ENCODE measurements at regions not wholly inside any gene's neighbourhood (a gene's known extent, or its start where the extent isn't known, plus 50 kb on each side); places are given as distances from the start of the nearest gene placed in this dataset.

GRCh38 chr7:136168821-136169220, 191.7 kb upstream of the MTPN start:
- Histone ChIP-seq H3K4me3 (ENCODE audit: low read depth, low read length) (no peak overlapping the region), H3K27me3 (ENCODE audit: control insufficient read depth, insufficient read depth, low read length) (no peaks in the 10 kb centered on the region), H3K36me3 (ENCODE audit: control insufficient read depth, insufficient read depth, low read length) (no peaks in the 10 kb centered on the region)
- ChIA-PET POLR2A (no interaction called here), CTCF (no interaction called here)
- no peak for DNase-seq (ENCODE audit: low read depth)
- TF ChIP-seq CTCF (IDR thresholded peaks at IDR 0.05; ENCODE audit: insufficient read depth, low read depth, low read length): no peak

- ChIA-PET CTCF (interaction anchor here (0.7 kb wide), 1 partner anchor 232 kb away, joined by 3 read pairs; no protein-coding TSS in a partner anchor), POLR2A (interaction anchor here (0.6 kb wide), 1 partner anchor 112 kb away, joined by 10 read pairs; no protein-coding TSS in a partner anchor)
- no peaks in the 10 kb centered on the region for H3K27me3 ChIP-seq (ENCODE audit: control insufficient read depth, insufficient read depth, low read length)
- no peaks in the 10 kb centered on the region for H3K36me3 ChIP-seq (ENCODE audit: control insufficient read depth, insufficient read depth, low read length)
- H3K4me3 ChIP-seq (ENCODE audit: low read depth, low read length): no peak overlapping the region
- DNase-seq (ENCODE audit: low read depth): no peak
- TF ChIP-seq CTCF (IDR thresholded peaks at IDR 0.05; ENCODE audit: insufficient read depth, low read depth, low read length): no peak
Observed at GRCh38 chr7:136167991-136168390, 190.8 kb upstream of the MTPN start.

GRCh38 chr7:136166521-136166920, 189.4 kb upstream of the MTPN start:
- ChIA-PET CTCF (no interaction called here), POLR2A (no interaction called here)
- no peak for DNase-seq (ENCODE audit: low read depth)
- Histone ChIP-seq H3K36me3 (ENCODE audit: control insufficient read depth, insufficient read depth, low read length) (no peaks in the 10 kb centered on the region), H3K4me3 (ENCODE audit: low read depth, low read length) (no peak overlapping the region), H3K27me3 (ENCODE audit: control insufficient read depth, insufficient read depth, low read length) (no peaks in the 10 kb centered on the region)
- TF ChIP-seq CTCF (IDR thresholded peaks at IDR 0.05; ENCODE audit: insufficient read depth, low read depth, low read length): no peak

GRCh38 chr7:136163340-136163801, 186.2 kb upstream of the MTPN start:
- no peaks in the 10 kb centered on the region for H3K27me3 ChIP-seq (ENCODE audit: control insufficient read depth, insufficient read depth, low read length)
- no peak overlapping the region for H3K4me3 ChIP-seq (ENCODE audit: low read depth, low read length)
- H3K36me3 ChIP-seq (ENCODE audit: control insufficient read depth, insufficient read depth, low read length): no peaks in the 10 kb centered on the region
- ChIA-PET CTCF (no interaction called here), POLR2A (no interaction called here)
- no peak for DNase-seq (ENCODE audit: low read depth)
- TF ChIP-seq CTCF (IDR thresholded peaks at IDR 0.05; ENCODE audit: insufficient read depth, low read depth, low read length): no peak

GRCh38 chr7:136150311-136150710, 173.2 kb upstream of the MTPN start:
- Histone ChIP-seq H3K27me3 (ENCODE audit: control insufficient read depth, insufficient read depth, low read length) (no peaks in the 10 kb centered on the region), H3K4me3 (ENCODE audit: low read depth, low read length) (no peak overlapping the region), H3K36me3 (ENCODE audit: control insufficient read depth, insufficient read depth, low read length) (no peaks in the 10 kb centered on the region)
- ChIA-PET CTCF (no interaction called here), POLR2A (no interaction called here)
- no peak for TF ChIP-seq CTCF (IDR thresholded peaks at IDR 0.05; ENCODE audit: insufficient read depth, low read depth, low read length)
- DNase-seq (ENCODE audit: low read depth): no peak

Data from BJ (cell line).